Thyroid gland (tissue), 4 donors: ENCODE measurements at regions not wholly inside any gene's neighbourhood (a gene's known extent, or its start where the extent isn't known, plus 50 kb on each side); places are given as distances from the start of the nearest gene placed in this dataset.

ENCODE experiments used
- DNase-seq, 2 donors: peaks; one replicate each; pipeline ENCODE4 v3.0.0-alpha.2; 2019
- H3K27ac ChIP-seq, 3 donors: fragments of 200-600 bp; sonication (generic); 1 replicate in 2 of 3; 2 replicates in 1 of 3; pipeline ENCODE4 v1.5.1; 2016 to 2019; ENCODE audit warnings: mild to moderate bottlenecking in 1 of 3, moderate library complexity in 1 of 3
- H3K27me3 ChIP-seq: fragments of 200-600 bp; sonication (generic); one replicate; pipeline ENCODE4 v1.5.1; 2019
- H3K36me3 ChIP-seq, 2 donors: fragments of 200-600 bp; sonication (generic); one replicate each; pipeline ENCODE4 v1.5.1; 2016 to 2019
- H3K4me1 ChIP-seq, 2 donors: fragments of 200-600 bp; sonication (generic); one replicate each; pipeline ENCODE4 v1.5.1; 2017 to 2019
- H3K4me3 ChIP-seq, 3 donors: fragments of 200-600 bp; sonication (generic); replicated peaks in 1 of 3; 1 replicate in 2 of 3; 2 replicates in 1 of 3; pipeline ENCODE4 v1.5.1; 2016; ENCODE audit warnings: mild to moderate bottlenecking in 1 of 3
- H3K9me3 ChIP-seq: fragments of 200-600 bp; sonication (generic); one replicate; pipeline ENCODE4 v1.5.1; 2017
- CTCF ChIP-seq, 6 experiments: fragments of 200-600 bp in 3 of 6; fragments of 450-650 bp in 3 of 6; sonication (generic) in 3 of 6; IDR thresholded peaks; one replicate each; pipeline ENCODE4 v1.5.1; 2016 to 2019; ENCODE audit warnings: antibody characterized with exemption in 6 of 6, mild to moderate bottlenecking in 2 of 6, inconsistent platforms in 1 of 6, moderate library complexity in 1 of 6
- POLR2A ChIP-seq, 2 donors: fragments of 450-650 bp; IDR thresholded peaks; one replicate each; pipeline ENCODE4 v1.6.1; 2017; ENCODE audit warnings: antibody characterized with exemption in 2 of 2, mild to moderate bottlenecking in 2 of 2, moderate library complexity in 1 of 2
- WGBS, 2 donors: methylation state at CpG; one replicate each; pipeline ENCODE4 v1.1.5; 2017; 5-methylcytosine and 5-hydroxymethylcytosine counted together
- intact Hi-C: fragments of 100-400 bp; cut with DNase I; formaldehyde crosslinking; loops from one replicate; pipeline ENCODE4 v1.15.1; 2023

GRCh38 chr6:115667478-115668026, 393.1 kb downstream of the FRK start:
- no peaks in the 10 kb centered on the region for H3K9me3 ChIP-seq
- H3K4me3 ChIP-seq = no peak overlapping the region
- intact Hi-C loops = no loop called here
- no peak for TF ChIP-seq CTCF (IDR thresholded peaks at IDR 0.05)
- TF ChIP-seq POLR2A (IDR thresholded peaks at IDR 0.05) = no peak
- no peaks in the 10 kb centered on the region for H3K36me3 ChIP-seq
- 83 to 93% methylated on average over 8 of the region's 8 CpGs for WGBS, 2 donors
- H3K4me1 ChIP-seq = no peaks in the 10 kb centered on the region
- no peak overlapping the region for H3K27ac ChIP-seq
- DNase-seq = no peak
- no peaks in the 10 kb centered on the region for H3K27me3 ChIP-seq

GRCh38 chr6:115666997-115667396, 393.7 kb downstream of the FRK start:
- H3K9me3 ChIP-seq = no peaks in the 10 kb centered on the region
- H3K36me3 ChIP-seq = no peaks in the 10 kb centered on the region
- 95 to 96% methylated on average over 2 of the region's 2 CpGs for WGBS, 2 donors
- no peaks in the 10 kb centered on the region for H3K27me3 ChIP-seq
- TF ChIP-seq POLR2A (IDR thresholded peaks at IDR 0.05) (no peak), CTCF (IDR thresholded peaks at IDR 0.05) (no peak)
- no peak overlapping the region for H3K4me3 ChIP-seq
- intact Hi-C loops = no loop called here
- no peak overlapping the region for H3K27ac ChIP-seq
- no peak for DNase-seq
- no peaks in the 10 kb centered on the region for H3K4me1 ChIP-seq

DNA sequence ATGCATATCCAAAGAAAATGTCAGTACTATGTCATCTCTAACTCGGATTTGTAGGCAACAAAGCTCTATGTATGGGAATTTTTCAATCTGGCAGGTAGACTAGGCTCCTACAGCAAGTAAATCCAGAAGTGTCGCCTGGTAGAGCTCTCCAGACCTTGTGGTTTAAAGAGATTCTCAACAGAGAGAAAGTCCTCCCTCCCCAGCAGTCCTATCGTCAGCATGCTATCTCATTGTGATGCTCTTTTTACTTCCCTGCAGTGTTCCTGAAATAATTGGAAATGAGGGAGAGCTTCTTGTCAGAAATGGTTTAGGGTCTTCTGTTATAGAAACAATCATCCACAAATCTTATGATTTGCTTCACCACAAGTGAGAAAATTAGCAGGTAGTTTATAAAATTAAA, 395.4 kb downstream of the FRK start:
- no peaks in the 10 kb centered on the region for H3K36me3 ChIP-seq
- no peak for TF ChIP-seq CTCF (IDR thresholded peaks at IDR 0.05)
- no peak for TF ChIP-seq POLR2A (IDR thresholded peaks at IDR 0.05)
- WGBS, 2 donors = 73 to 76% methylated on average over 3 of the region's 3 CpGs

DNA sequence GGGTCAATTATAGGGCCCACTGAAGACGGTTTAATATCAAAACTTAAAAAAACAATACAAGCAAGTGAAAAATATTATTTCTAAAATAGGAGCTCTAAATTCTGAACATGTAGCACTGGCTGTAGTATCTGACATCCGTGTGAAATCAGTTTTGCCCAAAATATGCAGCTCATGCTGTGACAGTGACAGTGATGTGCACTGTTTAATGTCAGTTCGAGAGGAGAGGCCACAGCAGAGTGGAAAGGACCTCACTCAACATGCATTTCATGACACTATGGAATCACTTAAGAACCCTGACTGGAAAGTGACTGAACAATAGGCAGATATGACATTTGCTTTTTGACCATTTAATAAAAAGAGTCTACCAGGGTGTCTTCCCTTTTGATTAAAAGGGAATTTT, 397.0 kb downstream of the FRK start:
- H3K4me1 ChIP-seq = no peaks in the 10 kb centered on the region
- 79 to 83% methylated on average over 3 of the region's 3 CpGs for WGBS, 2 donors

More for the DNA sequence above, 395.4 kb downstream of the FRK start:
- H3K4me1 ChIP-seq = no peaks in the 10 kb centered on the region
- no peak overlapping the region for H3K4me3 ChIP-seq
- intact Hi-C loops = no loop called here
- no peaks in the 10 kb centered on the region for H3K9me3 ChIP-seq
- no peak for DNase-seq
- no peaks in the 10 kb centered on the region for H3K27me3 ChIP-seq
- H3K27ac ChIP-seq = no peak overlapping the region

DNA sequence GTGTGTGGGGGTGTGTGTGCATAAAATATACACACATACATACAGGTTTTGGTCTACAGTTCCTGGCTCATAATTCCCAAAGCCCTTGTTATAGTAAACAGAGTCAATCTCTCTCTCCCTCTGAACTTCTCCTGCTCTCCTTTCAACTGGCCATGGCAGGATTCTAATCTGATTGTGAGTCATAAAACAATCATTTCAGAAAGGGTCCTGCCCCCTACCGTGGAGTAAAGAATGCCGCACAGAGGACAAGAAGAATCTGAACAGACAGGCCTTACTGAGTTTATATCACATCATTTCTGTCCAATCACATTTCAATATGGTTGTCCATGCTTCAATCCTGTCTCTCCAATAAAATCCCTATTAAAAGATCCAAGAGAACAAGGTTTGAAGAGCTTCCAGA, 416.9 kb downstream of the FRK start:
- 57 to 59% methylated on average over 2 of the region's 2 CpGs for WGBS, 2 donors
- H3K27ac ChIP-seq = no peak overlapping the region
- no peaks in the 10 kb centered on the region for H3K4me1 ChIP-seq
- H3K9me3 ChIP-seq = no peaks in the 10 kb centered on the region
- intact Hi-C loops = no loop called here
- H3K27me3 ChIP-seq = no peaks in the 10 kb centered on the region
- DNase-seq = no peak
- no peaks in the 10 kb centered on the region for H3K36me3 ChIP-seq
- H3K4me3 ChIP-seq = no peak overlapping the region
- TF ChIP-seq CTCF (IDR thresholded peaks at IDR 0.05) (no peak), POLR2A (IDR thresholded peaks at IDR 0.05) (no peak)

More for the DNA sequence above, 397.0 kb downstream of the FRK start:
- DNase-seq = no peak
- H3K36me3 ChIP-seq = no peaks in the 10 kb centered on the region
- no peaks in the 10 kb centered on the region for H3K27me3 ChIP-seq
- H3K4me3 ChIP-seq = no peak overlapping the region
- H3K9me3 ChIP-seq = no peaks in the 10 kb centered on the region
- TF ChIP-seq POLR2A (IDR thresholded peaks at IDR 0.05) (no peak), CTCF (IDR thresholded peaks at IDR 0.05) (no peak)
- intact Hi-C loops = no loop called here
- H3K27ac ChIP-seq = no peak overlapping the region
